Astrocyte (in vitro differentiated cells and primary cell): ENCODE measurements at regions not wholly inside any gene's neighbourhood (a gene's known extent, or its start where the extent isn't known, plus 50 kb on each side); places are given as distances from the start of the nearest gene placed in this dataset.
A peak's percentile ranks its signal among the peaks of the same experiment; 100 is the strongest.

ENCODE experiments used
- DNase-seq: peaks from one replicate; pipeline ENCODE4 v3.0.0-alpha.2; 2010; ENCODE audit warnings: low read depth
- FAIRE-seq: peaks from 2 replicates; lab custom pipeline; 2011; peaks lifted over from hg19 to GRCh38; lab: Jason Lieb, UNC
- H2AFZ ChIP-seq: 2 replicates; pipeline ENCODE4 v1.6.0; 2012; ENCODE audit warnings: low read depth, low read length, inconsistent platforms
- H3K27ac ChIP-seq: 2 replicates; pipeline ENCODE4 v1.5.1; 2011; ENCODE audit warnings: low read depth, low read length, inconsistent platforms
- H3K27me3 ChIP-seq: 2 replicates; pipeline ENCODE4 v1.6.0; 2011; ENCODE audit warnings: low read length, inconsistent platforms; ENCODE audit not compliant: insufficient read depth
- H3K36me3 ChIP-seq: 2 replicates; pipeline ENCODE4 v1.5.1; 2011; ENCODE audit warnings: low read length, inconsistent platforms; ENCODE audit not compliant: insufficient read depth
- H3K4me1 ChIP-seq: 2 replicates; pipeline ENCODE4 v1.5.1; 2011; ENCODE audit warnings: low read length, inconsistent platforms; ENCODE audit not compliant: insufficient read depth
- H3K4me2 ChIP-seq: 2 replicates; pipeline ENCODE4 v1.6.0; 2012; ENCODE audit warnings: low read length, inconsistent platforms
- H3K4me3 ChIP-seq: 2 replicates; pipeline ENCODE4 v1.5.1; 2011; ENCODE audit warnings: low read depth, mild to moderate bottlenecking, low read length, inconsistent platforms; ENCODE audit not compliant: insufficient read depth
- H3K79me2 ChIP-seq: 2 replicates; pipeline ENCODE4 v1.6.0; 2012; ENCODE audit warnings: mild to moderate bottlenecking, low read length, inconsistent platforms; ENCODE audit not compliant: insufficient read depth
- H3K9ac ChIP-seq: 2 replicates; pipeline ENCODE4 v1.6.0; 2012; ENCODE audit warnings: mild to moderate bottlenecking, low read length, inconsistent platforms
- H3K9me3 ChIP-seq: 2 replicates; pipeline ENCODE4 v1.5.1; 2012; ENCODE audit warnings: low read depth, mild to moderate bottlenecking, low read length, inconsistent platforms; ENCODE audit not compliant: insufficient read depth
- H4K20me1 ChIP-seq: 2 replicates; pipeline ENCODE4 v1.6.0; 2012; ENCODE audit warnings: low read length, inconsistent platforms; ENCODE audit not compliant: insufficient read depth
- H3K27ac Mint-ChIP-seq: one replicate; pipeline ENCODE4 v1.8.0; 2021; ENCODE audit warnings: mild to moderate bottlenecking, mixed read lengths; ENCODE audit not compliant: unreplicated experiment
- H3K27me3 Mint-ChIP-seq: one replicate; pipeline ENCODE4 v1.8.0; 2021; ENCODE audit warnings: low read depth, mixed read lengths; ENCODE audit not compliant: unreplicated experiment
- H3K36me3 Mint-ChIP-seq: one replicate; pipeline ENCODE4 v1.8.0; 2021; ENCODE audit warnings: low read depth, mixed read lengths; ENCODE audit not compliant: unreplicated experiment
- H3K4me1 Mint-ChIP-seq: one replicate; pipeline ENCODE4 v1.8.0; 2021; ENCODE audit warnings: low read depth, mixed read lengths; ENCODE audit not compliant: unreplicated experiment
- H3K4me3 Mint-ChIP-seq: one replicate; pipeline ENCODE4 v1.8.0; 2021; ENCODE audit warnings: mild to moderate bottlenecking, moderate library complexity, mixed read lengths; ENCODE audit not compliant: unreplicated experiment
- H3K9me3 Mint-ChIP-seq: one replicate; pipeline ENCODE4 v1.8.0; 2021; ENCODE audit warnings: mild to moderate bottlenecking, mixed read lengths; ENCODE audit not compliant: unreplicated experiment
- EZH2 ChIP-seq: IDR thresholded peaks from 2 replicates; pipeline ENCODE4 v1.6.1; 2012; ENCODE audit warnings: mild to moderate bottlenecking, low read length, inconsistent platforms; ENCODE audit not compliant: insufficient read depth
- TF ChIP-seq, protein P1 (sequence below): IDR thresholded peaks from 2 replicates; pipeline ENCODE4 v1.5.1; 2011; ENCODE audit warnings: low read depth, mild to moderate bottlenecking, inconsistent platforms, low read length, moderate library complexity; ENCODE audit not compliant: insufficient read depth

DNA sequence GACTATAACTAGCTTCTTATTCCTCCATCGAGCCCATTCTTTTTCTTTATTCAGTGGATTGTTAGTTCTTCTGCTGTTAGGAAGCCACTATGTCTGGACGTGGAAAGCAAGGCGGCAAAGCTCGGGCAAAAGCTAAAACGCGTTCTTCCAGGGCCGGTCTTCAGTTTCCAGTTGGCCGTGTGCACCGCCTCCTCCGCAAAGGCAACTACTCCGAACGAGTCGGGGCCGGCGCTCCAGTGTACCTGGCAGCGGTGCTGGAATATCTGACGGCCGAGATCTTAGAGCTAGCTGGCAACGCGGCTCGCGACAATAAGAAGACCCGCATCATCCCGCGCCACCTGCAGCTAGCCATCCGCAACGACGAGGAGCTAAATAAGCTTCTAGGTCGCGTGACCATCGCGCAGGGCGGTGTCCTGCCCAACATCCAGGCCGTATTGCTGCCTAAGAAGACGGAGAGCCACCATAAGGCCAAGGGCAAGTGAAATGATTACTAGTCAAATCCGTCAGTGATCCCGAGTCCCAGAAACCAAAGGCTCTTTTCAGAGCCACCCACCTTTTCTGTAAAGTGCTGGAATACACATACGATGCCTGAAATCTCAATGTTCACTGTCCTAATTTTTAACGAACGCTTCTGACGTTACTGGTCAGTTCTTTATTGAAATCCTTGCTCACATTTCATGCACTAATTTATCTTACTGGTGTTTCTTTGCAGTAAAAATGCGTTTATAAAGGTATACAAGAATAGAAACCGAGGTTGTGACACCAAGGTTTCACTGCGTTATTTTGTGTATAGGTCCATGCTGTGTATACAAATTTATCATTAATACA, 129.9 kb downstream of the HFE start:
- Histone ChIP-seq H3K4me1 (peaks cover 12% of the 10 kb centered on the region), H4K20me1 (peaks cover 7% of the 10 kb centered on the region), H3K9ac (peak overlapping the region; percentile 88), H3K27me3 (no peaks in the 10 kb centered on the region), H3K27ac (peak overlapping the region; percentile 91), H3K36me3 (no peaks in the 10 kb centered on the region), H3K9me3 (no peaks in the 10 kb centered on the region), H2AFZ (peak overlapping the region; percentile 13), H3K4me3 (peak overlapping the region; percentile 72), H3K79me2 (no peaks in the 10 kb centered on the region), H3K4me2 (peak overlapping the region; percentile 84)
- Mint-ChIP-seq H3K27ac (no peak overlapping the region), H3K9me3 (no peaks in the 10 kb centered on the region), H3K4me1 (no peaks in the 10 kb centered on the region), H3K27me3 (no peaks in the 10 kb centered on the region), H3K36me3 (no peaks in the 10 kb centered on the region), H3K4me3 (no peak overlapping the region)
- DNase-seq (peak; percentile 84), FAIRE-seq (no peak)
- TF ChIP-seq, protein P1, sequence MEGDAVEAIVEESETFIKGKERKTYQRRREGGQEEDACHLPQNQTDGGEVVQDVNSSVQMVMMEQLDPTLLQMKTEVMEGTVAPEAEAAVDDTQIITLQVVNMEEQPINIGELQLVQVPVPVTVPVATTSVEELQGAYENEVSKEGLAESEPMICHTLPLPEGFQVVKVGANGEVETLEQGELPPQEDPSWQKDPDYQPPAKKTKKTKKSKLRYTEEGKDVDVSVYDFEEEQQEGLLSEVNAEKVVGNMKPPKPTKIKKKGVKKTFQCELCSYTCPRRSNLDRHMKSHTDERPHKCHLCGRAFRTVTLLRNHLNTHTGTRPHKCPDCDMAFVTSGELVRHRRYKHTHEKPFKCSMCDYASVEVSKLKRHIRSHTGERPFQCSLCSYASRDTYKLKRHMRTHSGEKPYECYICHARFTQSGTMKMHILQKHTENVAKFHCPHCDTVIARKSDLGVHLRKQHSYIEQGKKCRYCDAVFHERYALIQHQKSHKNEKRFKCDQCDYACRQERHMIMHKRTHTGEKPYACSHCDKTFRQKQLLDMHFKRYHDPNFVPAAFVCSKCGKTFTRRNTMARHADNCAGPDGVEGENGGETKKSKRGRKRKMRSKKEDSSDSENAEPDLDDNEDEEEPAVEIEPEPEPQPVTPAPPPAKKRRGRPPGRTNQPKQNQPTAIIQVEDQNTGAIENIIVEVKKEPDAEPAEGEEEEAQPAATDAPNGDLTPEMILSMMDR: peak; percentile 18
- TF ChIP-seq EZH2: no peak

DNA sequence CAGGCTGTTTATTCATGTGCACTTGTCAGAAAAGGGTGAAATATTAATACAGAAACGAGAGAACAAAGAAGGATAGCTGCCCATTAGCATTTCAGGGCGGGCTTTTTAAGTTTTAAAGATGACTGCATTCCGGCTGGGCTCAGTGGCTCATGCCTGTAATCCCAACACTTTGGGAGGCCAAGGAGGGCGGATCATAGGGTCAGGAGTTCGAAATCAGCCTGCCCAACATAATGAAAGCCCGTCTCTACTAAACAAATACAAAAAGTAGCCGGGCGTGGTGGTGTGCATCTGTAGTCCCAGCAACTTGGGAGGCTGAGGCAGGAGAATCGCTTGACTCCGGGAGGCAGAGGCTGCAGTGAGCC, 130.5 kb downstream of the HFE start:
- H3K4me3 Mint-ChIP-seq: no peak overlapping the region
- Histone ChIP-seq H2AFZ (no peak overlapping the region), H3K27ac (peak overlapping the region; percentile 91), H3K4me2 (peak overlapping the region; percentile 84), H4K20me1 (peaks cover 7% of the 10 kb centered on the region), H3K9me3 (no peaks in the 10 kb centered on the region), H3K4me1 (peaks cover 12% of the 10 kb centered on the region), H3K27me3 (no peaks in the 10 kb centered on the region), H3K9ac (peak overlapping the region; percentile 88), H3K4me3 (peak overlapping the region; percentile 72), H3K79me2 (no peaks in the 10 kb centered on the region), H3K36me3 (no peaks in the 10 kb centered on the region)
- H3K9me3 Mint-ChIP-seq: no peaks in the 10 kb centered on the region
- H3K4me1 Mint-ChIP-seq: no peaks in the 10 kb centered on the region
- no peak for TF ChIP-seq EZH2
- DNase-seq (no peak), FAIRE-seq (no peak)
- H3K27me3 Mint-ChIP-seq: no peaks in the 10 kb centered on the region
- no peak overlapping the region for H3K27ac Mint-ChIP-seq
- H3K36me3 Mint-ChIP-seq: no peaks in the 10 kb centered on the region

DNA sequence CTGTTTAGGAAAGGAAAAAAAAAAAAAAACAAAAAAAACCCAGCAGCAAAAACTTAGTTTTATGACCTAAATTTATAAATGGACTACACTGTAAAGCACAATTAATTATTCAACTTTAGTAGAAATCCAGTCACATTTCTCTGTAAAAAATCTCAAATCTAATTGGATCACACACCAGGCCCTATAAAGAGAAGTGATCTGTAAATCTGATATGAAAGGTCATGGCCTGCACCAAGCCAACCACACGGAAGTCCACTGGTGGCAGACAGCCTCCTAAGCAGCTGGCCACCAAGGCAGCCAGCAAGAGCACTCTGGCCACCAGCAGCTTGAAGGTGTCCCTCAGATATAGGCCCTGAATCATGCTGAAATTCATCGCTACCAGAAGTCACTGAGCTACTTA, 131.6 kb downstream of the HFE start:
- Histone ChIP-seq H3K27me3 (no peaks in the 10 kb centered on the region), H3K9ac (no peak overlapping the region)

More for the DNA sequence above, 131.6 kb downstream of the HFE start:
- Histone ChIP-seq H3K36me3 (no peaks in the 10 kb centered on the region), H3K9me3 (no peaks in the 10 kb centered on the region), H3K4me3 (no peak overlapping the region), H2AFZ (no peak overlapping the region), H4K20me1 (peaks cover 7% of the 10 kb centered on the region), H3K79me2 (no peaks in the 10 kb centered on the region), H3K27ac (no peak overlapping the region), H3K4me1 (peaks cover 18% of the 10 kb centered on the region), H3K4me2 (no peak overlapping the region)
- Mint-ChIP-seq H3K4me1 (no peaks in the 10 kb centered on the region), H3K27me3 (no peaks in the 10 kb centered on the region), H3K4me3 (peak overlapping the region; percentile 37), H3K27ac (no peak overlapping the region), H3K36me3 (no peaks in the 10 kb centered on the region), H3K9me3 (no peaks in the 10 kb centered on the region)
- FAIRE-seq (no peak), DNase-seq (no peak)
- TF ChIP-seq EZH2: no peak
- TF ChIP-seq, protein P1: no peak
